Upper lobe of left lung (tissue), 6 donors: ENCODE measurements at regions not wholly inside any gene's neighbourhood (a gene's known extent, or its start where the extent isn't known, plus 50 kb on each side); places are given as distances from the start of the nearest gene placed in this dataset.

ENCODE experiments used
- ATAC-seq, 2 donors: fragments of 200-7000 bp; cut with Tn5 transposase; one replicate each; pipeline ENCODE4 v1.9.1; 2022; ENCODE audit warnings: mild to moderate bottlenecking in 2 of 2, moderate library complexity in 2 of 2; ENCODE audit not compliant: low FRiP score in 2 of 2
- DNase-seq, 2 donors: peaks; one replicate each; pipeline ENCODE4 v3.0.0-alpha.2; 2019 to 2020
- H3K27ac ChIP-seq, 4 donors: fragments of 200-600 bp; sonication (generic); one replicate each; pipeline ENCODE4 v1.5.1; 2016 to 2019
- H3K27me3 ChIP-seq, 4 donors: fragments of 200-600 bp; sonication (generic); one replicate each; pipeline ENCODE4 v1.5.1; 2017 to 2019
- H3K36me3 ChIP-seq, 4 donors: fragments of 200-600 bp; sonication (generic); one replicate each; pipeline ENCODE4 v1.5.1; 2016 to 2019
- H3K4me1 ChIP-seq, 4 donors: fragments of 200-600 bp; sonication (generic); one replicate each; pipeline ENCODE4 v1.5.1; 2018 to 2019
- H3K4me3 ChIP-seq, 4 donors: fragments of 200-600 bp; sonication (generic); one replicate each; pipeline ENCODE4 v1.5.1; 2017 to 2019; ENCODE audit warnings: mild to moderate bottlenecking in 2 of 4, moderate library complexity in 1 of 4
- H3K9me3 ChIP-seq, 4 donors: fragments of 200-600 bp; sonication (generic); one replicate each; pipeline ENCODE4 v1.5.1; 2018 to 2019
- CTCF ChIP-seq, 6 experiments: fragments of 450-650 bp in 4 of 6; fragments of 200-600 bp in 2 of 6; sonication (generic) in 2 of 6; IDR thresholded peaks; one replicate each; pipeline ENCODE4 v1.5.1; 2016 to 2019; ENCODE audit warnings: antibody characterized with exemption in 6 of 6
- EP300 ChIP-seq, 4 donors: sonication (generic); formaldehyde crosslinking; IDR thresholded peaks; one replicate each; pipeline ENCODE4 v1.5.1; 2017; ENCODE audit warnings: antibody characterized with exemption in 4 of 4, control low read depth in 2 of 4
- POLR2A ChIP-seq, 4 donors: fragments of 450-650 bp; IDR thresholded peaks; one replicate each; pipeline ENCODE4 v1.5.1; 2016 to 2017; ENCODE audit warnings: antibody characterized with exemption in 4 of 4, mild to moderate bottlenecking in 2 of 4
- POLR2AphosphoS5 ChIP-seq, 2 donors: sonication (generic); formaldehyde crosslinking; IDR thresholded peaks; one replicate each; pipeline ENCODE4 v1.5.1; 2017; ENCODE audit warnings: antibody characterized with exemption in 2 of 2
- WGBS, 2 donors: methylation state at CpG; one replicate each; pipeline ENCODE4 v1.1.5; 2017 to 2018; 5-methylcytosine and 5-hydroxymethylcytosine counted together
- donor health status: DM: no; HTN: no; CAD: no; lungs with moderate emphysema.
- donor health status: DM: no; HTN: yes; CAD: no; lungs with severe emphysema.

- no peaks in the 10 kb centered on the region for H3K9me3 ChIP-seq
- H3K36me3 ChIP-seq, result no peaks in the 10 kb centered on the region
- H3K27ac ChIP-seq, result no peak overlapping the region
- no peaks in the 10 kb centered on the region for H3K27me3 ChIP-seq
- TF ChIP-seq CTCF (IDR thresholded peaks at IDR 0.05) (no peak), EP300 (IDR thresholded peaks at IDR 0.05) (no peak), POLR2A (IDR thresholded peaks at IDR 0.05) (no peak), POLR2AphosphoS5 (IDR thresholded peaks at IDR 0.05) (no peak)
- peaks cover 6 to 7% (median 7%) of the 10 kb centered on the region in 4 donors for H3K4me1 ChIP-seq
- ATAC-seq (no peak), DNase-seq (no peak)
- 69 to 77% methylated on average over 5 of the region's 5 CpGs for WGBS, 2 donors
- H3K4me3 ChIP-seq, result no peak overlapping the region
These were observed 117.7 kb upstream of the BACH2 start for GRCh38 chr6:90414352-90414751.

GRCh38 chr6:90413867-90414266 lies 117.2 kb upstream of the BACH2 start:
- DNase-seq, result peak in 1 of 2 donors; percentile 31
- H3K27ac ChIP-seq, result no peak overlapping the region
- no peaks in the 10 kb centered on the region for H3K9me3 ChIP-seq
- peak in 1 of 2 donors; percentile 38 for ATAC-seq
- peaks cover 6 to 7% (median 7%) of the 10 kb centered on the region in 4 donors for H3K4me1 ChIP-seq
- 1 to 7% methylated on average over 8 of the region's 8 CpGs for WGBS, 2 donors
- TF ChIP-seq EP300 (IDR thresholded peaks at IDR 0.05) (no peak), POLR2A (IDR thresholded peaks at IDR 0.05) (no peak), POLR2AphosphoS5 (IDR thresholded peaks at IDR 0.05) (no peak), CTCF (IDR thresholded peaks at IDR 0.05) (no peak)
- H3K36me3 ChIP-seq, result no peaks in the 10 kb centered on the region
- H3K27me3 ChIP-seq, result no peaks in the 10 kb centered on the region
- peak overlapping the region in 2 of 4 donors; percentile 27 to 29 for H3K4me3 ChIP-seq

GRCh38 chr6:90413396-90413795 lies 116.8 kb upstream of the BACH2 start:
- Histone ChIP-seq H3K4me1 (peaks cover 6 to 7% (median 7%) of the 10 kb centered on the region in 4 donors), H3K27me3 (no peaks in the 10 kb centered on the region), H3K36me3 (no peaks in the 10 kb centered on the region), H3K4me3 (peak overlapping the region in 2 of 4 donors; percentile 27 to 29), H3K27ac (no peak overlapping the region), H3K9me3 (no peaks in the 10 kb centered on the region)
- ATAC-seq, result no peak
- no peak for TF ChIP-seq POLR2A (IDR thresholded peaks at IDR 0.05)
- TF ChIP-seq POLR2AphosphoS5 (IDR thresholded peaks at IDR 0.05), result no peak
- TF ChIP-seq CTCF (IDR thresholded peaks at IDR 0.05), result no peak
- TF ChIP-seq EP300 (IDR thresholded peaks at IDR 0.05), result no peak
- WGBS, 2 donors, result 54 to 55% methylated on average over 14 of the region's 14 CpGs
- DNase-seq, result peak in 1 of 2 donors; percentile 20

GRCh38 chr6:90412538-90413369 lies 116.1 kb upstream of the BACH2 start:
- Histone ChIP-seq H3K36me3 (no peaks in the 10 kb centered on the region), H3K4me3 (no peak overlapping the region), H3K4me1 (peaks cover 6 to 7% (median 7%) of the 10 kb centered on the region in 4 donors), H3K27ac (no peak overlapping the region), H3K27me3 (no peaks in the 10 kb centered on the region), H3K9me3 (no peaks in the 10 kb centered on the region)
- ATAC-seq, result peak in 1 of 2 donors; percentile 5
- WGBS, 2 donors, result 81 to 86% methylated on average over 2 to 3 of the region's 3 CpGs
- TF ChIP-seq EP300 (IDR thresholded peaks at IDR 0.05), result no peak
- no peak for TF ChIP-seq CTCF (IDR thresholded peaks at IDR 0.05)
- TF ChIP-seq POLR2A (IDR thresholded peaks at IDR 0.05), result no peak
- no peak for TF ChIP-seq POLR2AphosphoS5 (IDR thresholded peaks at IDR 0.05)
- DNase-seq, result no peak
